GM19328 (cell line): ENCODE measurements at regions not wholly inside any gene's neighbourhood (a gene's known extent, or its start where the extent isn't known, plus 50 kb on each side); places are given as distances from the start of the nearest gene placed in this dataset.
"Not testable (repeated sequence)": the region's sequence is repeated elsewhere in the genome, so short reads cannot be mapped to it uniquely, and the experiment has no call there.

Experiments
- ATAC-seq: cut with Tn5 transposase; IDR thresholded peaks from one replicate; pipeline ENCODE4 v1.9.1; 2021; ENCODE audit warnings: mild to moderate bottlenecking, moderate library complexity; ENCODE audit not compliant: unreplicated experiment

DNA sequence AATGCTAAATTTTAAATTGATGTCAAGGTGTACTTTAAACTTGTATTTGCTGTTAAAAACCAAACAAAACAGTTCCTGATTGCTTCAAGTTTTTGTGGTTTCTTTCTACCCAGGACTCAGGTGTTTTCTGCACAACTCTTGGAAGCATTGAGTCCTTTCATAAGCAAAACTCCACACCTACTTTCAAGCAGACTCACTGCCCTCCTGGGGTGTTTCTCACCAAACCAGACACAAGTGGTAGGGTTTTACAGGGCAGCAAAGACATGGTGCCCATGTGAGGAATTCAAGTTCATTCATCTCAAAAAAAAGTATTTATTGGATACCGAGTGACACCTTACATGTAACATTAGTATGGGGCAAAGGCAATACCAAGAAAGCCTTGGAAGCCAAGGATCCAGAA lies 146.7 kb upstream of the BNIP2 start:
- ATAC-seq: no peak

DNA sequence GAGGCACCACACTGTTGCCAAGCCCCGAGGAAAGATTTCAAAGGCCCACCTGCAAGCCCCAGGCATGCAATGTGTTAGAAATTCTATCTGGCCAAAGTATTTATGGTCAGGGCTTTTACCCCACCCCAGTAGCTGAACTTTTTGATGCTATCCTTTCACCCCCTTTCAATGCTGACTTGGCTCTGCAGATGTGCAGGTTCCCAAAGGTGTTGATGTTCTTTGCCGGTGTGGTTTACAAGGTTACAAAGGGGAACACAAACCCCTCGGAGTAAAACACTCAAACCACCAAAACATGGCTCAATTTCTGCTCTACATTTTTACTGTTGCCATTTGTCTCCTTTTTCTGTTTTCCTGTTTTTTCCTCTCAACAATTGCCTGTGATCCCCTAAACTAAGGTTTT lies 145.4 kb upstream of the BNIP2 start:
- no peak for ATAC-seq

DNA sequence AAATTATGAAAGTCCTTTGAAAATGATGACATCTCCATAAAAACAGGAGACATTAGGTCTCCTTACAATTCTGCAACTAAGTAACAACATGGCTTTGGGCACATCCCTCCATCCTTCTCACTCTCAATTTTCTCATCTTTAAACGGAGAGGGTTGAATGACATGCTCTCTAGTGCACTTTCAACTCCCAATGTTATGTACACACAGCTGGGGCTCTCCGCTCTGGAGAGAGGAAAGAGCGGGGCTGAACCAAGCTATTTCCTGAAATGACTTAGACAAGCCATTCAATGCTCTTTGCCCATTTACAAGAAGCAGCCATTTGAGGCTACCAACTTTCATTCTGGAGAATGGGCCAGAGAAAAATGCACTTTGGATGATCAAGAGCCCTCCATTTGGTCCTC lies 144.2 kb upstream of the BNIP2 start:
- no peak for ATAC-seq

DNA sequence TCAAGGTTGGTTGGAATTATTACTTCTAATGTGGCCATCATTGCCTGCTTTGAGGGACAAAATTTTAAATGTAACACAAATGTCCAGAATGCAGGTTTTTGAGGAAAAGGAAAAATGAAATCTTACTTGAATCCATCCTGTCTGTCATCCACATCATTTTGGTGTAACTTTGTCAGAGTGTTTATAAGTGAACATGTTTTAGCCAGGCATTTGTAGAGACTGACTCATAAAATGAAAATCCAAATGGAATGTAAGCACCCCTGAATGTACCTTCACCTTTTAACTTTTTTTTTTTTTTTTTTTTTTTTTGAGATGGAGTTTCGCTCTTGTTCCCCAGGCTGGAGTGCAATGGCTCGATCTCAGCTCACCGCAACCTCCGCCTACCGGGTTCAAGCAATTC lies 141.8 kb upstream of the BNIP2 start:
- ATAC-seq: no peak

DNA sequence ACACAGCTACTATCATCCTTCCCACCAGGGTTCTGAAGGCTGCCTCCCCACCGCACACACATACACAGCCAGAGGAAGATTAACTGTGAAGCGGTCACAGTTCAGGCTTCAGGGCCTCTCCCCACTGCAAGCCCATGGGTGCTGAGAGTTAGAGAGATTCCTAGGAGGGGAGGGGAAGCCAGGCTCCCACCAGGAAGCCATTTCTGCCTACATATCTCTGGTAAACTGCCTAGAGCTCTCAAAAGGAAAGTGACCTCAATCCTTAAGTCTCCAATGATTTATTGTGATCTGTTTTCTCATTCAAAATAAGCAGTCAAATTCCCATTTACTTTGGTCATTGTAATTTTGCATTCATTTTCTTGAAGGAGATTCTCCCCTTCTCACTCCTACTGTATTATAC lies 141.0 kb upstream of the BNIP2 start:
- ATAC-seq: no peak

DNA sequence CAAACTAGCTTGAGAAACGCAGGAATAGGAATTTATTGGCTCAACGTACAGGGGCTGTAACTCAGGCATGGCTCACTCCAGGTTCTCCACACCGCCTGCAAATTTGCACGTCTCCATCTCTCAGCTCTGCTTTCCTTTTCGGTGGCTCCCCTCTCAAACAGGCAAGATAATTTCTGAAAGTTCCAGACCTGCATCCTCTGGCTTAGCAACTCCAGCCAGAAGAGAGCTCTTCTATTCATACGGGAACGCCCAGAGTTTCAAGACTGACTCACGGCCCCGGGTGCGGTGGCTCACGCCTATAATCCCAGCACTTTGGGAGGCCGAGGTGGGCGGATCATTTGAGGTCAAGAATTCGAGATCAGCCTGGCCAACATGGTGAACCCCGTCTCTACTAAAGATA lies 139.7 kb upstream of the BNIP2 start:
- no peak for ATAC-seq

DNA sequence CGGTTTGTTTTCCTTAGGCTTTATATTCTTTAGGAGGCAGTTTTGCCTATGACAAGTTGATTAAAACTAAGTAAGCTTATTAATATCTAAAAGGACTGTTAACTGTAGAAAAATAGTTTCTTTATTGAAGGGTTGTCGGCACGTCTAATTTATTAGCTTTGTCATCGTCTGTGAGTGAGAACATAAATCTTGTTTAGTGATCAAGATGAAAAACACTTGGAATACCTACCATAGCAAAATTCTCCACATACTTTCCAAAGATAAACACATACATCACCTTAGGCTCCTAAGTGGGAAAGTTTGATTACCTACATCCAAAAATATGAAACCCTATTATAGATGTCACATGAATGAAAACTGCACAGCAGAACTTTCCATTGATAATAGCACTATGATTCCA lies 139.1 kb upstream of the BNIP2 start:
- no peak for ATAC-seq

DNA sequence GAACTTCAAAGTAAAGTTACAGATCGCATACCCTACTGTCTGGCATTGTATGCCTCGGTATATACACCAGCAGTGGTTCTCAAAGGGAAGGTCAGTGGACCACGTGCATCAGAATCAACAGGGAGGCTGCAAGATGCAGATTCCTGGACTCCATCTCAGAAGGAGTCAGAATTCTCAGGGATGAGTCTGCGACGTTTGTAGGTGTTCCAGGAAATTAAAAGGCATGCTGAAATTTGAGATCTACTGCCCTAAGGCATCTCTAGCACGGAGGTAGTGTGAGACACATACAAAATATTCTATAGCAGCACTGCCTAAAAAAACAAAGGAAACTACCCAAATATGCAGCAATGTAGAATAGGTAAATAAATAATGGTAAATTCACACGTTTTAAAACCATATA lies 136.8 kb upstream of the BNIP2 start:
- no peak for ATAC-seq

DNA sequence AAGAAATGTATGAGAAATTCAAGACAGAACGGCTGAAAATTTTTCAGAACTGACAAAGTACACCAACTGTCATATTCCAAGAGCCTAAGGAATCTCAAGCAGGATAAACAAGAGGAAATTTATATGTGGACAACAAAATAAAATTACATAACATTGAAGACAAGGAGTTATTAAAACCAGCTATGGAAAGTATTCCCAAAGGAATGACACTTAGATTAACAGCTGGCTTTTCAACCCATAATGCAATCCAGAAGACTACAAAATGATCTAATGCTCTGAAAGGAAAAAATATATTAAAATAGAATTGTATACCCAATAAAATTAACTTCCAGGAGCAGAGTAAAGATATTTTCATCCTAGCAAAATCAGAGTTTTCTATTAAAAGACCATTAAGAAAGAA lies 132.2 kb upstream of the BNIP2 start:
- ATAC-seq: no peak

DNA sequence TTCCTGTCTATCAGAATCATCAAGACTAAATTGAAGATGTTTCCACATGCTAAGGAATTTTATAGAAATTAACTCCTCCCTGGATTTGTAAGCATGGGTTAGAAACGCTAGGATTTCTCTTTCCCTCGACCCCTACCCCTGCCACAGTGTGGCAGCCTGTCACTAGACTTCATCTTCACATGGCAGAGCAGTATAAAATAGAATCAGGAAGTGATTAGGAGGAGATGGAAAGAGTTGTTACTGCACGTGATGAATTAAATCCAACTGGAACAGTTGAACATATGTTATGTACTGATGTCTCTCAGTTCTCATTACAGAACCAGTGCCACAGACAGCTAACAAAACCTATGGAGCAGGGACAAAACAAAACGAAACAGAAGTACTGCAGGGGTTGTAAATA lies 130.0 kb upstream of the BNIP2 start:
- ATAC-seq: no peak

DNA sequence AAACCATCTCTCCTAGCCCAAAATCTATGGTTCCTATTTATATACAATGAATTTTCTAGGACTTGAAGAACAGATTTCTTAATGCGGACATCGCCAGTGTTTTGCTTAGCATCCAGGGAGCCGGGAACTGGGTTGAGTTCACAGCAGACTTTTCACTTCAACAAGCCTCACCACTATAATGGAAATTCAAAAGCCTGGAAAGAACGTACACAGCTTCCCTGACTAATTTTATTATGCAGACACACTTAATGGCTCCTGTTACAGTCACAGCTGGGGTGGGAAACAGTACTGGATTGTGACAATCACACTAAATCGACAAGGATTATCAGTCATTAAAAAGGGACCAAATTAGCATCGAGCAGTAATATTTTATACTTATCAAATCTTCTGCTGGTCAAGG lies 129.2 kb upstream of the BNIP2 start:
- no peak for ATAC-seq

DNA sequence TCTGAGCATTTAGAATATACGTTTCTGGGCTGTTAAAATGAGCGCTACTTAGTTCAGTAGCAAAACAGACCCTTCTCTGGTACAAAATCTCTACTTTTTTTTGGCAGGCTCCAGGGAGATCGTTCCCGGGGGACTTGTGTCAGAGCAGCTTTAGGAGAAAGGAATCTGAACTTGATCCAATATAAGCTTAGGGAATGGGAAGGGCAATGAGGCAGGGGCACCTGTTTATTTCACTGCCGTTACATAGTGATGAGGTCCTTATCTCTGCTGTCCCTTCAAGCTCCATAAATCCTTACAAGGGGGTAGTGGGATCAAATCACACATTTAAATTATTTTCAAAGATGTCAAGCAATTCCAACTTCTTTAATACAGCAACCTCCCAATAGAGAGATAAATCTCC lies 128.7 kb upstream of the BNIP2 start:
- ATAC-seq: no peak

DNA sequence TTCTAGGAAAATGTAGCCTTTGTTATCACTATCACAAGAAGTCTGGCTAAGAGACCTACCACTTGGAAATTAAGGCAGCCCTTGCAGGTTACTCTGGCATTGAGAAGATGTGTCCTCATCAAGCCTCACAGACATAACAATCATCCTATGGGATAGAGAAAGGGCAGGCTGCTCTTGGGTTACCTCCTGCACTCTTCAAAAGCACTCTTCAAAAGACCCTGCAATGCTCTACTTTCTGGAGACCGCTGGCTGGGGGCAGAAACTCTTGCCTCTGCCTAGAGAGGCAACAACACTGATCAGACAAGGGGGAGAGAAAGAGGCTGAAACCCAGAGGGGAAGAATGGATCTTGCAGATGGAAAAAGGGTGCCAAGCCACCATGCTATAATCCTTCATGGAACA lies 127.9 kb upstream of the BNIP2 start:
- ATAC-seq: no peak

DNA sequence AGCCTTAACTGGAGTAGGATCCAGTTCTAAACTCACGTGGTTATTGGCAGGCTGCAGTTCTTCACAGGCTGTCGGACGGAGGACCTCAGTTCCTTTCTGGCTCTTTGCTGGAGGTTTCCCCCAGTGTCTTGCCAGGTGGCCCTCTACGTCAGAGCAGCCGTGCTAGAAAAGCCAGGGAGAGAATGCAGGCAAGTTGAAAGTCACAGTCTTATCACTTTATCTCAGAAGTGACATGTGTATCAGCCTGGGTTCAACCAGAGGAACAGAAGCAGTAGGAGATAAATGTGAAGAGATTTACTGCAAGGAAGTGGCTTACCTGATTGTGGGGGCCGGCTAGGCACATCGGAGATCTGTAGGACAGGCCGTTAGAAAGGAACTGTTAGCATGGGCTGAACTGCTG lies 125.3 kb upstream of the BNIP2 start:
- no peak for ATAC-seq

DNA sequence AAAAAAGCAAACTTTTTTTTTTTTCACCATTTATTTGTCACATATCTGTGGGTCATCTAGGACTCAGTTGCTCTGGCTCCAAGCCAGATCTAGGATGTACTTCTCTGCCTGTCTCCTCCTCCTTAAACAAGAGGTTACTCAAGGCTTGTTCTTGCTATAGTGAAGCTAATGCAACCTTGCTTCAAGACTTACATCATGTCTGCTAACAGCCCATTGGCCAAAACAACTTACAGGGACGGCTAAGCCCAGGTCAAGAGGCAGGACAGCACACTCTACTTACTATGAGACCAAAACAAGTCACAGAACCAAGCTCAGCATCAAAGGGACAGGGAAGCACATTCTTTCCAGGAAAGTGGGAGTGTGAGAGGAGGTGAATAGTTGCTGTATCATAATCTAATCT lies 123.8 kb upstream of the BNIP2 start:
- ATAC-seq: no peak

DNA sequence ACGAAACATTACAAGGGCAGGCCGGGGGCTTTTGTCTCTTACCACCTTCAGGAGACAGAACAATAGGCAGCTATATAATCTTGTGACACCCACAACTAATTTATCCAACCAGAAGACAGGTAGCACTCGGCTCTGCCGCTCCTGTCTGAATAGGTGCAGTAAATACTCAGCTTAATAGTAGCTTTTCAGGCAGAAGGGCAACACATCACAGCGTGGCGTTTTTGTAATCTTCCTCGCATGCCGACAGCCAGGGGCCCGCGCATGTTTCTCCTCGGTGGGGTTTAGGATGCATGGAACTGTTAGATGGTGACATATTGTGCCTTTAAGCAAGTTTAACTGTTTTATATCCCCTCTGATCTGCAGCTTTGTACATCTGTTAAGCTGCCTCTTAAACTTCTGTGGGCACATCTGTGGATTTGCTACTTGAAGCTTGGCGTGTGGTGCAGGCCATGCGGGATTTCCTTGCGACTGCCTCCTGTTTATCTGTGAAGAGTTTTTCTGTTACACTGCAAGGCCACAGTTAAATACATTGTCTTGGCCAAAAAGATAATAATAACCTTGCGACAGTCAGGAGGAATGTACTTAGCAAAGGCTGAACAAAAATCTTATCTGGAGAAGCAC lies 123.2 kb upstream of the BNIP2 start:
- ATAC-seq: no peak

DNA sequence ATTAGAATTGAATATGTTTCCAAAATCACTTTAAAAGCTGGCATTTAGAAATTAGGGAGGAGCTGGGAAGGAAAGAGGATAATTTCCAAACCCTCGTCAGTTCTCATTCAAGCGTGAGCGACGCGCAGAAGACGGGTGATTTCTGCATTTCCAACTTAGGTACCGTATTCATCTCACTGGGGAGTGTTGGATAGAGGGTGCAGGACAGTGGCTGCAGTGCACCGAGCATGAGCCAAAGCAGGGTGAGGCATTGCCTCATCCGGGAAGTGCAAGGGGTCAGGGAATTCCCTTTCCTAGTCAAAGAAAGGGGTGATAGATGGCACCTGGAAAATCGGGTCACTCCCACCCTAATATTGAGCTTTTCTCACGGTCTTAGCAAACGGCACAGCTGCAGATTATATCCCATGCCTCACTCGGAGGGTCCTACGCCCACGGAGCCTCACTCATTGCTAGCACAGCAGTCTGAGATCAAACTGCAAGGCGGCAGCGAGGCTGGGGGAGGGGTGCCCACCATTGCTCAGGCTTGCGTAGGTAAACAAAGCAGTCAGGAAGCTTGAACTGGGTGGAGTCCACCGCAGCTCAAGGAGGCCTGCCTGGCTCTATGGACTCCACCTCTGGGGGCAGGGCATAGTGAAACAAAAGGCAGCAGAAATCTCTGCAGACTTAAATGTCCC lies 114.3 kb upstream of the BNIP2 start:
- ATAC-seq: not testable (repeated sequence)

DNA sequence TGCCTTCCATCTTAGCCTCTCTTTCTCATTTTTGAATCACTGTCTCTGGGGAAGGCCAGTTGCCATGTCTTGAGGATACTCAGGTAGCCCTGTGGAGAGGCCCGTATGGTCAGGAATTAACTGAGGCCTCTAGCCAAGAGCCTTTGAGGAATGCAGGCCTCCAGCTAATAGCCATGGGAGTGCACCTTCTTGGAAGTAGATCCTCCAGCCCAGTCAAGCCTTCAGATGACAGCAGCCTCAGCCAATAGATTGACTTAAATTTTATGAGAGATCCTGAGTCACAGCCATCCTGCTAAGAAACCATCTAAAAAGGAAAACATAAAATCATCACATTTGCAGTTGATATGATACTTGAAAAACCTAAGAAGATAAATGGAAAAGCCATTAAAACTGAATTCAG lies 112.5 kb upstream of the BNIP2 start:
- no peak for ATAC-seq

DNA sequence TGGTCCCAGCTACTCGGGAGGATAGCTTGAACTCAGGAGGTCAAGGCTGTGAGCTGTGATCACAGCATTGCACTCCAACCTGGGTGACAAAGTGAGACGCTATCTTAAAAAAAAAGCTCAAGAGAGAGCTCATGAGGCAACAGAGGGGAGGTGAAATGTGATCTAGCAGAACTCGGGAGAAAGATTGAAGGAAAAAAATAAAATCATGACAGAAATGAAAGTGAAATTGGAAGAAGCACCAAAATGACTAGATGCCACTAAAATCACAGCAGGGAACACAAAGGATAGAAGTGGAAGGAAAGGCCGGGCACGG lies 109.4 kb upstream of the BNIP2 start:
- no peak for ATAC-seq

DNA sequence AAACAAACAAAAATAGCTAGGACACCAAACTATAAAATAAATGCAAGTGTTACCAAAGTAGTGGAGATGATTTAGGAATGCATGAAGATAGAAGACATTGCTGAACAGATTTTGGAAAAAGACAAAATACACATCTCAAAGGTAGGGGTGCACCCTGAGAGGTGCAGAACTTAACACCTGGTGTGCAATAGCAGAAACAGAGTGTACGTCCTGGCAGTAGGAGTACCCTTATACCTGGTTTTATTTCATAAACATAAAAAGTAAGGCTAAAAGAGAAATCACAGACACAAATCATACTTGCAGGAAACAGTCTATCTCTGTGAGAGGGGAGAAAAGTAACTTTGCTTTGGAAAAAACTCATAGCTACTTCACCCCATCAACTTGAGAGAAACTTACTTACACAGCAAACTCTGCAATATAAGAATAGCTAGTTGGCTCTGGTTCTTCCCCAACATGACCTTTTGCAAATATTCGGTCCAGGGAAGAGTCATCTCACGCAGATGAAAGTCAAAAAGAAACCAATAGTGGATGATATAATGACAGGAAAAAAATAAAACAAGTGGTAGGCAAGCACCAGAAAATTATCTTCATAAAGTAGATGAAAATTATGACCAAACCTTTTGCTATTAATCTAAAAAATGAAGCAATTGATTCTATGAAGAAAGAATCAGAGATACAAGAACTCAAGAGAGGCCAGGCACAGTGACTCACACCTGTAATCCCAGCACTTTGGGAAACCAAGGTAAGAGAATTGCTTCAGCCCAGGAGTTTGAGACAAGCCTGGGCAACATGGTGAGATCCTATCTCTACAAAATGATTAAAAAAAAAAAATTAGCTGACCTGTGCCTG lies 108.9 kb upstream of the BNIP2 start:
- ATAC-seq: no peak

DNA sequence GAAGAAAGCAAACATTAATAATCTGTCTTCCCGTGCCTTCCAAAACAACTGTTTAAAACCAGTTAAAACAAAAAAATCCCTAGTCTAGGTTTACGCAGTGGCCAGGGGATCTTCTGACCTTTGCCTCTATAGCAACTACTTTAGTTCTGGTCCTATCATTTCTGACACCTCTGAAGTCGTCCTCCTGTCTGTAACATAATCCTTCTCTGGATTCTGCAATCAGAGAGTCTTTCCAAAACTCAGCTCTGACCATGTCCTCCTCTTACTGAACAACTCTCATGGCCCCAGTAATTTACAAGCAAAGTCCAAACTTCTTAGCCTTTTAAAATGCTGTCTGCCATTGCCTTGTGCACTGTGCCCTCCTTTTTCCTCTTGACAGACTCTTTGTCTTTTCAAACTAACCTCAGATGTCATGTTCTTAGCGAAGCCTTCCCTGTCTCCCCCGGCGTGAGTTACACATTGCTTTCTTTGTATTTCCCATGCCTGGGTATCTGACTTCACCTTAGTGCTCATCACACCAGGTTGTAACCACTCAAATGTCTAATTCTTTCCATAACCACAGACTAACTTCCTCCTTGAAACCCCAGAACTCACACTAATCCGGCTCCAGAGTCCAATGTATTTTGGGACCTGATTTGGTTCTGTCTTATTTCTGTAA lies 105.2 kb upstream of the BNIP2 start:
- ATAC-seq: no peak

DNA sequence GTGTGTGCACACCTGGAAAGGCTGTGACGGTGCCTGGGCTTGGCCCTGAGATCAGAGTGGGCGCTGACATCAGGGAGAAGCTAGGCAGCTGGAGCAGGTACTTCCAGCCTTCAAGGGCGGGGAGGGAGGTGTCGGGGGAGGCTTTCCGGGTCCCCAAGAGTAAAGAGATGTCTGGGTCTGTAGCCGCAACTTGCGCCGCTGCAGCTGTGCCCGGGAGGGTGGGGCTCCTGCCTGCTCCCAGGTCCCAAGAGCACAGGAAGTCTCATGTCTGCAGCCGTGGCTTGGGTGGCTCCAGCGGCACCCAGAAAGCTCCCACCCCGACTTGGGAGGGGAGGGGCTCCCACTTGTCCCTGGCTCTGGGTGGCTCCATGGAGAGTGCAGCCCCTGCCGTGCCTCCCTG lies 103.2 kb upstream of the BNIP2 start:
- no peak for ATAC-seq
